GM21825 (cell line): ENCODE measurements at regions not wholly inside any gene's neighbourhood (a gene's known extent, or its start where the extent isn't known, plus 50 kb on each side); places are given as distances from the start of the nearest gene placed in this dataset.

Experiments used
- ATAC-seq: cut with Tn5 transposase; IDR thresholded peaks from one replicate; pipeline ENCODE4 v1.9.1; 2021; ENCODE audit warnings: mild to moderate bottlenecking, moderate library complexity; ENCODE audit not compliant: unreplicated experiment

- no peak for ATAC-seq
Measured at GRCh38 chr5:167158588-167158987, 1132.9 kb upstream of the WWC1 start.

- ATAC-seq = no peak
Measured at GRCh38 chr5:167160388-167160787, 1131.1 kb upstream of the WWC1 start.

- ATAC-seq = no peak
Measured at GRCh38 chr5:167166696-167167095, 1124.7 kb upstream of the WWC1 start.

- no peak for ATAC-seq
Measured at GRCh38 chr5:167167191-167167795, 1124.2 kb upstream of the WWC1 start.

GRCh38 chr5:167168971-167169370 lies 1122.5 kb upstream of the WWC1 start:
- no peak for ATAC-seq

GRCh38 chr5:167171056-167171455 lies 1120.4 kb upstream of the WWC1 start:
- ATAC-seq = no peak

- no peak for ATAC-seq
Measured at GRCh38 chr5:167177736-167178135, 1113.7 kb upstream of the WWC1 start.

- ATAC-seq = no peak
Measured at GRCh38 chr5:167180906-167181305, 1110.5 kb upstream of the WWC1 start.

GRCh38 chr5:167205881-167206280 lies 1085.6 kb upstream of the WWC1 start:
- no peak for ATAC-seq

GRCh38 chr5:167207081-167207480 lies 1084.4 kb upstream of the WWC1 start:
- ATAC-seq = no peak

GRCh38 chr5:167208911-167209310 lies 1082.5 kb upstream of the WWC1 start:
- no peak for ATAC-seq

- no peak for ATAC-seq
Measured at GRCh38 chr5:167217097-167217743, 1074.2 kb upstream of the WWC1 start.

GRCh38 chr5:167219298-167219697 lies 1072.1 kb upstream of the WWC1 start:
- ATAC-seq = no peak

- no peak for ATAC-seq
Measured at GRCh38 chr5:167226386-167226785, 1065.1 kb upstream of the WWC1 start.

GRCh38 chr5:167228134-167228533 lies 1063.3 kb upstream of the WWC1 start:
- no peak for ATAC-seq

GRCh38 chr5:167229751-167230150 lies 1061.7 kb upstream of the WWC1 start:
- no peak for ATAC-seq

GRCh38 chr5:167230414-167230813 lies 1061.0 kb upstream of the WWC1 start:
- ATAC-seq = no peak

GRCh38 chr5:167232675-167233311 lies 1058.7 kb upstream of the WWC1 start:
- no peak for ATAC-seq

- no peak for ATAC-seq
Measured at GRCh38 chr5:167233507-167234220, 1057.8 kb upstream of the WWC1 start.

GRCh38 chr5:167241436-167242067 lies 1049.9 kb upstream of the WWC1 start:
- no peak for ATAC-seq

GRCh38 chr5:167242701-167243100 lies 1048.7 kb upstream of the WWC1 start:
- no peak for ATAC-seq
